IMR-90 (cell line): ENCODE measurements at regions not wholly inside any gene's neighbourhood (a gene's known extent, or its start where the extent isn't known, plus 50 kb on each side); places are given as distances from the start of the nearest gene placed in this dataset.

Experiments used
- ATAC-seq: fragments of 200-7000 bp; cut with Tn5 transposase; 2 replicates; pipeline ENCODE4 v1.9.1; 2020; ENCODE audit warnings: low read depth, mild to moderate bottlenecking, moderate library complexity
- BruUV-seq: library from RNA; stranded (reverse); fragments of 400-500 nt; replicated peaks from 2 replicates; lab custom pipeline; 2021; lab: Mats Ljungman, UMichigan
- CTCF ChIA-PET: fragments of 300-600 bp; formaldehyde crosslinking; extraction: SDS; loops from one replicate; lab custom pipeline; 2021; ENCODE audit warnings: antibody characterized with exemption; lab: Yijun Ruan, JAX
- POLR2A ChIA-PET: fragments of 300-600 bp; sonication (Branson Sonifier 250); formaldehyde crosslinking; loops from one replicate; lab custom pipeline; 2022; ENCODE audit warnings: antibody characterized with exemption; ENCODE audit not compliant: unreplicated experiment; lab: Charles Lee
- DNase-seq: peaks from one replicate; pipeline ENCODE4 v3.0.0; 2013
- H2AFZ ChIP-seq: replicated peaks from 2 replicates; pipeline ENCODE3; 2013; ENCODE audit warnings: low read length, mild to moderate bottlenecking; ENCODE audit not compliant: poor library complexity
- H2AK5ac ChIP-seq: 2 replicates; pipeline ENCODE4 v1.6.1; 2013; ENCODE audit warnings: low read depth, low read length, inconsistent platforms
- H2AK9ac ChIP-seq: replicated peaks from 2 replicates; pipeline ENCODE3; 2013; ENCODE audit warnings: mild to moderate bottlenecking, low read depth, low read length, moderate library complexity; ENCODE audit not compliant: poor library complexity
- H2BK120ac ChIP-seq: 2 replicates; pipeline ENCODE4 v1.6.1; 2013; ENCODE audit warnings: low read depth, low read length, inconsistent platforms
- H2BK15ac ChIP-seq: 3 replicates; pipeline ENCODE4 v1.6.1; 2013; ENCODE audit warnings: low read depth, low read length, inconsistent platforms
- H2BK20ac ChIP-seq: 2 replicates; pipeline ENCODE4 v1.6.1; 2013; ENCODE audit warnings: low read depth, mild to moderate bottlenecking, inconsistent platforms, low read length, moderate library complexity
- H2BK5ac ChIP-seq: 2 replicates; pipeline ENCODE4 v1.6.1; 2013; ENCODE audit warnings: mild to moderate bottlenecking, low read depth, low read length, inconsistent platforms; ENCODE audit not compliant: poor library complexity, severe bottlenecking
- H3K14ac ChIP-seq: replicated peaks from 2 replicates; pipeline ENCODE4 v1.6.1; 2013; ENCODE audit warnings: low read depth, low read length, inconsistent platforms
- H3K18ac ChIP-seq: 2 replicates; pipeline ENCODE4 v1.6.1; 2013; ENCODE audit warnings: low read depth, low read length, control low read depth
- H3K23ac ChIP-seq: 2 replicates; pipeline ENCODE4 v1.6.1; 2013; ENCODE audit warnings: low read depth, low read length, inconsistent platforms
- H3K27ac ChIP-seq: 2 replicates; pipeline ENCODE4 v1.5.1; 2013; ENCODE audit warnings: mild to moderate bottlenecking, control low read depth, low read length; ENCODE audit not compliant: insufficient read depth
- H3K27me3 ChIP-seq: 2 replicates; pipeline ENCODE4 v1.6.1; 2013; ENCODE audit warnings: low read length; ENCODE audit not compliant: control insufficient read depth, insufficient read depth
- H3K36me3 ChIP-seq: 2 replicates; pipeline ENCODE4 v1.6.1; 2013; ENCODE audit warnings: low read length, mixed read lengths; ENCODE audit not compliant: control insufficient read depth, insufficient read depth
- H3K4ac ChIP-seq: 2 replicates; pipeline ENCODE4 v1.6.1; 2013; ENCODE audit warnings: low read depth, low read length, inconsistent platforms
- H3K4me1 ChIP-seq: 2 replicates; pipeline ENCODE4 v1.6.1; 2013; ENCODE audit warnings: low read length, mixed read lengths; ENCODE audit not compliant: control insufficient read depth, insufficient read depth
- H3K4me2 ChIP-seq: 2 replicates; pipeline ENCODE4 v1.6.1; 2013; ENCODE audit warnings: low read depth, mild to moderate bottlenecking, control low read depth, low read length, moderate library complexity
- H3K4me3 ChIP-seq: 2 replicates; pipeline ENCODE4 v1.5.1; 2013; ENCODE audit warnings: low read depth, mild to moderate bottlenecking, control low read depth, low read length, moderate library complexity; ENCODE audit not compliant: insufficient read depth
- H3K56ac ChIP-seq: 2 replicates; pipeline ENCODE4 v1.6.1; 2013; ENCODE audit warnings: low read length, inconsistent platforms; ENCODE audit not compliant: insufficient read depth; ENCODE audit errors: extremely low read depth
- H3K79me1 ChIP-seq, 2 experiments: 2 replicates each; pipeline ENCODE4 v1.6.1; 2013; ENCODE audit warnings: low read length in 2 of 2, inconsistent platforms in 1 of 2, low read depth in 1 of 2
- H3K9ac ChIP-seq: 2 replicates; pipeline ENCODE4 v1.6.1; 2013; ENCODE audit warnings: low read depth, low read length, control low read depth
- H3K9me1 ChIP-seq: 2 replicates; pipeline ENCODE4 v1.6.1; 2013; ENCODE audit warnings: low read length, inconsistent platforms; ENCODE audit not compliant: insufficient read depth
- H3K9me3 ChIP-seq: 2 replicates; pipeline ENCODE4 v1.6.1; 2013; ENCODE audit warnings: low read length; ENCODE audit not compliant: control insufficient read depth, insufficient read depth
- H4K20me1 ChIP-seq: 2 replicates; pipeline ENCODE4 v1.6.1; 2013; ENCODE audit warnings: low read length, inconsistent platforms; ENCODE audit not compliant: insufficient read depth
- H4K5ac ChIP-seq: 2 replicates; pipeline ENCODE4 v1.6.1; 2013; ENCODE audit warnings: mild to moderate bottlenecking, low read depth, low read length, control low read depth
- H4K8ac ChIP-seq, 2 experiments: 2 replicates each; pipeline ENCODE4 v1.6.1; 2013; ENCODE audit warnings: low read depth in 2 of 2, low read length in 2 of 2, control low read depth in 1 of 2, inconsistent platforms in 1 of 2
- H4K91ac ChIP-seq: 2 replicates; pipeline ENCODE4 v1.6.1; 2013; ENCODE audit warnings: low read depth, low read length, inconsistent platforms; ENCODE audit not compliant: insufficient read depth
- CEBPB ChIP-seq: IDR thresholded peaks from 2 replicates; pipeline ENCODE4 v1.6.1; 2012; ENCODE audit warnings: low read depth, low read length, improper control_type of control experiment
- CHD1 ChIP-seq: IDR thresholded peaks from 2 replicates; pipeline ENCODE4 v1.6.1; 2012; ENCODE audit warnings: low read depth, low read length, improper control_type of control experiment
- FOS ChIP-seq: fragments of 150-350 bp; IDR thresholded peaks from 2 replicates; pipeline ENCODE4 v1.6.1; 2016; ENCODE audit warnings: low read depth, low read length
- MAFK ChIP-seq: IDR thresholded peaks from 2 replicates; pipeline ENCODE4 v1.6.1; 2012; ENCODE audit warnings: low read depth, low read length, improper control_type of control experiment
- MAZ ChIP-seq: IDR thresholded peaks from 2 replicates; pipeline ENCODE4 v1.6.1; 2012; ENCODE audit warnings: low read depth, mild to moderate bottlenecking, low read length, improper control_type of control experiment, moderate library complexity, borderline replicate concordance
- RAD21 ChIP-seq: IDR thresholded peaks from 2 replicates; pipeline ENCODE4 v1.6.1; 2012; ENCODE audit warnings: low read length, improper control_type of control experiment
- RCOR1 ChIP-seq: IDR thresholded peaks from 2 replicates; pipeline ENCODE4 v1.6.1; 2012; ENCODE audit warnings: mild to moderate bottlenecking, low read length, improper control_type of control experiment; ENCODE audit not compliant: insufficient replicate concordance
- SMC3 ChIP-seq: fragments of 150-350 bp; IDR thresholded peaks from 2 replicates; pipeline ENCODE4 v1.6.1; 2016; ENCODE audit warnings: low read depth, mild to moderate bottlenecking, antibody characterized with exemption, low read length, moderate library complexity
- WGBS, 2 experiments: methylation state at CpG; one replicate each; pipeline versions ENCODE4 v1.1.5 to v1.1.7; 2013; ENCODE audit warnings: missing lambda C conversion rate in 2 of 2; ENCODE audit not compliant: insufficient read length in 1 of 2; ENCODE audit errors: extremely low coverage in 2 of 2; 5-methylcytosine and 5-hydroxymethylcytosine counted together
- dilution Hi-C: fragments of 300-500 bp; cut with HindIII; formaldehyde crosslinking; loops from one replicate; pipeline ENCODE4 v1.14.3; 2018; ENCODE audit warnings: low sequenced_read_pairs; ENCODE audit not compliant: unreplicated experiment
- in situ Hi-C: fragments of 300-500 bp; cut with MboI; formaldehyde crosslinking; loops from 3 replicates; pipeline ENCODE4 v1.14.3; 2019; ENCODE audit warnings: low sequenced_read_pairs, inconsistent platforms, mixed read lengths
- intact Hi-C: fragments of 100-400 bp; cut with micrococcal nuclease; formaldehyde crosslinking; loops from 2 replicates; pipeline ENCODE4 v1.10.0; 2022
- TF ChIP-seq, protein P1 (sequence below): fragments of 150-350 bp; IDR thresholded peaks from 2 replicates; pipeline ENCODE4 v1.6.1; 2016; ENCODE audit warnings: low read depth, mild to moderate bottlenecking, low read length, moderate library complexity, borderline replicate concordance

DNA sequence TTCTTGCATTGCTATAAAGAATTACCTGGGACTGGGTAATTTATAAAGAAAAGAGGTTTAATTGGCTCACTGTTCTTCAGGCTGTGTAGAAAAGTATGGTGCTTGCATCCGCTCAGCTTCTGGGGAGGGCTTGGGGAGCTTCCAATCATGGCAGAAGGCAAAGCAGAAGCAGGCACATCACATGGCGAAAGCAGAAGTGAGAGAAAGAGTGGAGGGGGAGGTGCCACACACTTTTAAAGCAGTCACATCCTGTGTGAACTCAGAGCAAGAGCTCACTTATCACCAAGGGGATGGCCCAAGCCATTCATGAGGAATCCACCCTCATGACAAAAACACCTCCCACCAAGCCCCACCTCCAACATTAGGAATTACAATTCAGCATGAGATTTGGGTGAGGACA, 303.5 kb downstream of the OTUD1 start:
- Histone ChIP-seq H3K9ac (no peak overlapping the region), H3K4me3 (no peak overlapping the region), H4K91ac (no peak overlapping the region), H2BK15ac (no peak overlapping the region), H2AK9ac (no peak overlapping the region), H4K5ac (no peak overlapping the region), H3K56ac (no peak overlapping the region), H3K79me1 (no peaks in the 10 kb centered on the region), H2AFZ (no peak overlapping the region), H3K18ac (no peak overlapping the region), H3K9me3 (peaks cover 19% of the 10 kb centered on the region), H3K4ac (no peak overlapping the region), H3K36me3 (no peaks in the 10 kb centered on the region), H3K23ac (no peak overlapping the region), H4K20me1 (no peaks in the 10 kb centered on the region), H3K27me3 (no peaks in the 10 kb centered on the region), H4K8ac (no peak overlapping the region), H3K9me1 (no peaks in the 10 kb centered on the region), H3K4me2 (no peak overlapping the region), H3K27ac (no peak overlapping the region), H3K4me1 (no peaks in the 10 kb centered on the region), H2BK120ac (no peak overlapping the region), H2BK20ac (no peak overlapping the region), H2AK5ac (no peak overlapping the region), H2BK5ac (no peak overlapping the region), H3K14ac (no peak overlapping the region)
- ChIA-PET CTCF (no interaction called here), POLR2A (no interaction called here)
- DNase-seq (no peak), ATAC-seq (no peak)
- no TSS peak for BruUV-seq
- intact Hi-C loops = no loop called here
- dilution Hi-C loops = no loop called here
- TF ChIP-seq RCOR1 = no peak
- TF ChIP-seq, protein P1, sequence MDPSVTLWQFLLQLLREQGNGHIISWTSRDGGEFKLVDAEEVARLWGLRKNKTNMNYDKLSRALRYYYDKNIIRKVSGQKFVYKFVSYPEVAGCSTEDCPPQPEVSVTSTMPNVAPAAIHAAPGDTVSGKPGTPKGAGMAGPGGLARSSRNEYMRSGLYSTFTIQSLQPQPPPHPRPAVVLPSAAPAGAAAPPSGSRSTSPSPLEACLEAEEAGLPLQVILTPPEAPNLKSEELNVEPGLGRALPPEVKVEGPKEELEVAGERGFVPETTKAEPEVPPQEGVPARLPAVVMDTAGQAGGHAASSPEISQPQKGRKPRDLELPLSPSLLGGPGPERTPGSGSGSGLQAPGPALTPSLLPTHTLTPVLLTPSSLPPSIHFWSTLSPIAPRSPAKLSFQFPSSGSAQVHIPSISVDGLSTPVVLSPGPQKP = no peak
- TF ChIP-seq FOS = no peak
- TF ChIP-seq RAD21 = no peak
- TF ChIP-seq MAZ = no peak
- TF ChIP-seq MAFK = no peak
- TF ChIP-seq CEBPB = no peak
- TF ChIP-seq SMC3 = no peak
- no peak for TF ChIP-seq CHD1
- WGBS, 2 experiments = 31% methylated on average over 2 of the region's 2 CpGs; no CpG with 5 or more reads in 1 of the 2 experiments
- in situ Hi-C loops = no loop called here
